Hematopoietic multipotent progenitor cell treated with erythropoietin and hydrocortisone succinate and interleukin-3 and kit ligand, for 15 days (in vitro differentiated cells): ENCODE measurements at regions not wholly inside any gene's neighbourhood (a gene's known extent, or its start where the extent isn't known, plus 50 kb on each side); places are given as distances from the start of the nearest gene placed in this dataset.

ENCODE experiments used
- DNase-seq: peaks from one replicate; pipeline ENCODE4 v3.0.0-alpha.2; 2015; ENCODE audit warnings: low spot score

DNA sequence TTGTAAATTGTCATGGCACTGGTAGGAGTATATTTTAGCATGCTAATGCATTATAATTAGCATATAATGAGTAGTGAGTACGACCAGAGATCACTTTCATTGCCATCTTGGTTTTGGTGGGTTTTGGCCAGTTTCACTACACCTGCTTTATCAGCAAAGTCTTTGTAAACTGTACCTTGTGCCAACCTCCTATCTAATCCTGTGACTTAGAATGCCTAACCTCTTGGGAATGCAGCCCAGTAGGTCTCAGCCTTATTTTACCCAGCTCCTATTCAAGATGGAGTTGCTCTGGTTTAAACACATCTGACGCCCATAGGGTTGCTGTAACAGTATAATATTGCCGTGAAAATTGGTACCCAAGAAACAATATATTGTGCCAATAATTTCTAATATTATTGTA is 159.4 kb downstream of the MAGEB5 start:
- DNase-seq: no peak

DNA sequence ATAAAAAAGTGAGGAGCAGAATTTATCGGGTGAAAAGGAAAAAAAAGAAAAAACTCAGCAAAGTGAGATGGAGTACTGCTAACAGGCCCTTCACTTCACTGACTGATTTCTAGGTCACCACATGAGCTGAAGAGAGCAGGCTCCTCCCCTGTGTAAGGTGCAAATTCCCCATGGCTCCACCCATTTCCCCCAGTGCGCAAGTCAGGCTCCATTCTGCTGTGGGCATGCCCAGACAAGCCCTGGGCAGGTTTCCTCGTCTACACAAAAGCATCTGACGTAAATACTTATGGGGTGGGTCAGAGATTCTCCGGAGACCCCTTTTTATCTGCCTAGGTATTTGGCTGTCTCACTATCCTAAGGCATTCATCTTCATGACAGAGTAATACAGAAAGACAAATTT is 157.9 kb downstream of the MAGEB5 start:
- no peak for DNase-seq

DNA sequence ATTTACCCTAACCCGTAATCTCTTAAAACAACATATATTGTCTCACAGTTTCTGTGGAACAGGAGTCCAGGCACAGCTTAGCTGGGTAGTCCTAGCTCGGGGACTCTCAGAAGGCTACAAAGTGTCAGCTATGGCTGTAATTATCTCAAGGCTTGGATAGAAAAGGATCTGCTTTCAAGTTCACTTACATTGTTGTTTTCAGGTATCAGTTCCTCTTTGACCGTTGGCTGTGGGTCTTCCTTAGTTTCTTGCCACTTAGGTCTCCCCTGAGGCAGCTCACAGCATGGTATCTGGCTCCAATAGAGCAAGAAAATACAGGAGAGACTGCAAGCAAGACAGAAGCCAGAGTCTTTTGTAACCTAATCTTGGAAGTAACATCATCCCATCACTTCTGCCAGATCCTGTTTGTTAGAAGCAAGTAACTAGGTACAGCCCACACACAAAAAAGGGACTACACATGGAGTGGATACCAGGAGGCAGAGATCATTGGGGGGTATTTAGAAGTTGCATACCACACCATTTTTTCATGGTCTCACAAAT is 137.0 kb downstream of the MAGEB5 start:
- no peak for DNase-seq

DNA sequence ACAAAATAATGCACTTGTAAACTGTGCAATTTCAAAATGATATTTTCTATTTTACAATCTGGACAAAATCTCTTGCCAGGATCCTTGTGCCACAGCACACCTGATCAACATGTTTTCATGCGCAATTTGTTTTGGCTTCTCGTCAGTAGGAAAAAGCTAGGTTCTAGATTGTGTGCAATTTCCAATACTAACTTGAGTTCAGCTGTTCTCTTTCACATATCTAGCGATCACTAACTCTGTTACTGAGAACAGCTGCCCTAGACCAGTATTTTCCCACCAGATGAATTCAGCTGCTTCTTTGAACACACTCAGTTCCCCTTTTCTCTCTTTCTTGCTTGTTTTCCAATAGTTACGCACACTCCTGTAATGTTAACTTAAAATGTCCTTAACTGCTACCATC is 131.2 kb downstream of the MAGEB5 start:
- no peak for DNase-seq

DNA sequence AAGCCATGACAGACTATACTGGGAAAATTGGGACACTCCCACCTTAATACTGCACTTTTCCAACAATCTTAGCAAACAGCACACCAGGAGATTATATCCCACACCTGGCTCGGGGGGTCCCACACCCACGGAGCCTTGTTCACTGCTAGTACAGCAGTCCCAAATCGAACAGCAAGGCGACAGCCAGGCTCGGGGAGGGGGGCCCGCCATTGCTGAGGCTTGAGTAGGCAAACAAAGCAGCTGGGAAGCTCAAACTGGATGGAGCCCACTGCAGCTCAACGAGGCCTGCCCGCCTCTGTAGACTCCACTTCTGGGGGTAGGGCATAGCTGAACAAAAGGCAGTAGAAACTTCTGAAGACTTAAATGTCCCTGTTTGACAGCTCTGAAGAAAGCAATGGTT is 118.3 kb downstream of the MAGEB5 start:
- DNase-seq: no peak

DNA sequence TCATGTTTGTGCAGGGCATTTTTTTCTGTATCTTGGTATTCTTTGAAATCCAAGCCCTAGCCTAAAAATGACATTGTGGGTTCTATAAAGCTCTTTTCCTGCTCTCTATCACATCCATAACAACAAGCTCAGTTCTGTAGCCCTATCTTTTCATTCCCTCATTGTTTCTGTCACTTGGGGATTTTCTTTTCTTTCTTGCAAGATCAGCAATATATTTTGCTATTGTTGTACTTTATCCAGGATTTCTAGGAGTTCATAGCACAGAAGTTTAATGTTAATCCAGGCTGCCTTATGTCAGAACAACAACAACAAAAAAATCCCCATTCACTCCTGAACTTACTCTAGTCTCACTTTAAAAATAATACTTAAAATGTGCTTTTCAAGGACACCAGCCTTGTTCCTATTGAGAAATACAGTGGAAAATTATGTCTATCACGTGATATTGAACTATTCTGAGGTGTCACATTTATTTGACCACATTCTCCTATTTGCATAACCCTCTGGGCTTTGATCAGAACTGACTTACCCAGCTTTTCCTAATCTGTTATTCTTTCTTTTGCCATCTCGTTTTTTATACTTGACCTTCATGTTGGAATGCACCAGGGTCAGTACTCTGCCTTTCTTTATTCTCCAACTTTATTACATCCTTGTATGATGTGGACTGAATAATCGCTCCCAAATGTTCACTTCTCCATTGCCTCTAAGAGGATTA is 112.8 kb downstream of the MAGEB5 start:
- DNase-seq: no peak

DNA sequence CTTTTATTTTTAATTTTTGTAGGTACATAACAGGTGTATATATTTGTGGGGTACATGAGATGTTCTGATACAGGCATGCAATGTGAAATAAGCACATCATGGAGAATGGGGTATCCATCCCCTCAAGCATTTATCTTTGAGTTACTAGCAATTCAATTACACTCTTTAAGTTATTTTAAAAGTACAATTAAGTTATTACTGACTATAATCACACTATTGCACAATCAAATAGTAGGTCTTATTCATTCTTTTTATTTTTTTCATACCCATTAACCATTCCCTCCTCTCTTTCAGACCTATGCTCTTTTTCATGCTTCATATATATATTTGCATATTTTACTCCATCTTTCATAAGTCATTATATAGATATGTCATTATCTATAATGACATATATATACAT is 93.3 kb downstream of the MAGEB5 start:
- DNase-seq: no peak

DNA sequence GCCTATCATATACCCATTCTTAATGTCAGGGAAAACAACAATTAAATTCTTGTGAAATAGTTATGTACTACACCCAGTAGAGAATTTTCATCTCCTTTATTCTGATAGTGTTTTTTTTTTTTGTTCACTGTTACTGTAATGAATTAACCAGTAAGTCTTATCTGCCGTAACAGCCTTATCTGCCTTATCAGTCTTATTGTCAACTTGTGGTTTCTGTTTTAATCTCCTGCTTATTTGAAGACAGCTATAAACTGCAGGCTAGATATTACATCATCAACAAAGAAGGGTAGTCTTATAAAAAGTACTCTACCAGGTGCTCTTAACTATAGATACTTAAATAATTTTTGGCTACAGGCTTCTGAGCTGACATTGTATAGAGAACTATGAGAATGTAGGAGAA is 79.5 kb downstream of the MAGEB5 start:
- no peak for DNase-seq

DNA sequence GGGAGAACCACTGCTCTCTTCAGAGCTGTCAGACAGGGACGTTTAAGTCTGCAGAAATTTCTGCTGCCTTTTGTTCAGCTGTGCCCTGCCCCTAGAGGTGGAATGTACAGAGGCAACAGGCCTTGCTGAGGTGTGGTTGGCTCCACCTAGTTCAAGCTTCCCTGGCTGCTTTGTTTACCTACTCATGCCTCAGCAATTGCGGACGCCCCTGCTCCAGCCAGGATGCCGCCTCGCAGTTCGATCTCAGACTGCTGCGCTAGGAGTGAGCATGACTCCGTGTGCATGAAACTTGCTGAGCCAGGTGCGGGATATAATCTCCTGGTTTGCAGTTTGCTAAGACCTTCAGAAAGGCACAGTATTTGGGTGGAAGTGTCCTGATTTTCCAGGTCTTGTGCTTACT is 70.9 kb downstream of the MAGEB5 start:
- DNase-seq: no peak
